PC-9 (cell line): ENCODE measurements at regions not wholly inside any gene's neighbourhood (a gene's known extent, or its start where the extent isn't known, plus 50 kb on each side); places are given as distances from the start of the nearest gene placed in this dataset.

ENCODE experiments used
- EZH2 ChIP-seq: fragments of 200-600 bp; sonication (generic); IDR thresholded peaks from 2 replicates; pipeline ENCODE4 v1.8.0; 2017; ENCODE audit warnings: antibody characterized with exemption, low read depth
- TF ChIP-seq, protein P1 (sequence below): fragments of 200-600 bp; sonication (generic); conservative IDR thresholded peaks from 2 replicates; pipeline ENCODE4 v1.6.1; 2017; ENCODE audit warnings: mixed run types, antibody characterized with exemption, mild to moderate bottlenecking, moderate library complexity

DNA sequence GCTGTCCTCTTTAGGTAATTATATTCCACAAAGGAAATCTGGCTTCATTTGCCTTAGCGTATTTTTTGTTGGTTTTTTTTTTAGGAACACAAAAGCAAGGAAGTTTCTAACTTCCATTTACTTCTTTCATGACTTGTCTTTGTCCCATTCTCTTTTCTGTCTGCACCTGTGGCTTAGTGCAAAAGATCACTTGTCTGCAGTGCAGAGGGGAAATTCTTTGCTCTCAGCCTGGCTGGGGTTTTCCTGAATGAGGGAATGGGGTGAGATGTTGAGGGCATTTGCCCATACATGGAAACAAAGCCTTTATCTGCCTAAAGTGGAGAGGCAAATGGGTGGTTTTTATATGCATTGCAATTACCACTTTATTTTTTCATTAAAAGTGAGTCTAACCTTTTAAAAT, 361.1 kb upstream of the IGFBP3 start:
- no peak for TF ChIP-seq EZH2
- TF ChIP-seq, protein P1, sequence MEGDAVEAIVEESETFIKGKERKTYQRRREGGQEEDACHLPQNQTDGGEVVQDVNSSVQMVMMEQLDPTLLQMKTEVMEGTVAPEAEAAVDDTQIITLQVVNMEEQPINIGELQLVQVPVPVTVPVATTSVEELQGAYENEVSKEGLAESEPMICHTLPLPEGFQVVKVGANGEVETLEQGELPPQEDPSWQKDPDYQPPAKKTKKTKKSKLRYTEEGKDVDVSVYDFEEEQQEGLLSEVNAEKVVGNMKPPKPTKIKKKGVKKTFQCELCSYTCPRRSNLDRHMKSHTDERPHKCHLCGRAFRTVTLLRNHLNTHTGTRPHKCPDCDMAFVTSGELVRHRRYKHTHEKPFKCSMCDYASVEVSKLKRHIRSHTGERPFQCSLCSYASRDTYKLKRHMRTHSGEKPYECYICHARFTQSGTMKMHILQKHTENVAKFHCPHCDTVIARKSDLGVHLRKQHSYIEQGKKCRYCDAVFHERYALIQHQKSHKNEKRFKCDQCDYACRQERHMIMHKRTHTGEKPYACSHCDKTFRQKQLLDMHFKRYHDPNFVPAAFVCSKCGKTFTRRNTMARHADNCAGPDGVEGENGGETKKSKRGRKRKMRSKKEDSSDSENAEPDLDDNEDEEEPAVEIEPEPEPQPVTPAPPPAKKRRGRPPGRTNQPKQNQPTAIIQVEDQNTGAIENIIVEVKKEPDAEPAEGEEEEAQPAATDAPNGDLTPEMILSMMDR: no peak
